Liver (tissue), 8 donors: ENCODE measurements at regions not wholly inside any gene's neighbourhood (a gene's known extent, or its start where the extent isn't known, plus 50 kb on each side); places are given as distances from the start of the nearest gene placed in this dataset.

Source experiments
- DNase-seq: peaks from one replicate; pipeline ENCODE4 v3.0.0-alpha.2; 2017; ENCODE audit warnings: low spot score
- H3K27ac ChIP-seq, 2 donors: one replicate each; pipeline ENCODE4 v1.7.0; 2013; ENCODE audit warnings: inconsistent platforms in 2 of 2, low read length in 2 of 2, control low read depth in 1 of 2, low read depth in 1 of 2, mild to moderate bottlenecking in 1 of 2
- H3K27me3 ChIP-seq, 4 donors: one replicate each; pipeline versions ENCODE4 v1.6.1 to v1.7.0; 2013; ENCODE audit warnings: low read length in 3 of 4, inconsistent platforms in 1 of 4, mild to moderate bottlenecking in 1 of 4, moderate library complexity in 1 of 4; ENCODE audit not compliant: control insufficient read depth in 4 of 4, insufficient read depth in 4 of 4
- H3K36me3 ChIP-seq, 4 donors: one replicate each; pipeline versions ENCODE4 v1.6.1 to v1.7.0; 2013; ENCODE audit warnings: low read length in 3 of 4, mild to moderate bottlenecking in 3 of 4, low read depth in 1 of 4, moderate library complexity in 1 of 4; ENCODE audit not compliant: control insufficient read depth in 4 of 4, insufficient read depth in 3 of 4
- H3K4me1 ChIP-seq, 4 donors: one replicate each; pipeline versions ENCODE4 v1.6.1 to v1.7.0; 2013; ENCODE audit warnings: low read length in 3 of 4, mild to moderate bottlenecking in 3 of 4, moderate library complexity in 1 of 4; ENCODE audit not compliant: control insufficient read depth in 4 of 4, insufficient read depth in 4 of 4
- H3K4me3 ChIP-seq, 3 donors: one replicate each; pipeline versions ENCODE4 v1.6.1 to v1.7.0; 2013; ENCODE audit warnings: low read length in 3 of 3, control low read depth in 1 of 3, low read depth in 1 of 3, mild to moderate bottlenecking in 1 of 3
- H3K9ac ChIP-seq, 2 donors: one replicate each; pipeline ENCODE4 v1.7.0; 2013; ENCODE audit warnings: low read length in 2 of 2, mild to moderate bottlenecking in 2 of 2, moderate library complexity in 2 of 2, control low read depth in 1 of 2, low read depth in 1 of 2
- H3K9me3 ChIP-seq, 4 donors: one replicate each; pipeline versions ENCODE4 v1.6.1 to v1.7.0; 2013; ENCODE audit warnings: low read length in 3 of 4; ENCODE audit not compliant: control insufficient read depth in 4 of 4
- ATF3 ChIP-seq: IDR thresholded peaks from 2 replicates; pipeline ENCODE4 v1.6.1; 2016; ENCODE audit warnings: antibody characterized with exemption
- CTCF ChIP-seq: fragments of 150-350 bp; IDR thresholded peaks from 2 replicates; pipeline ENCODE4 v1.5.1; 2017; ENCODE audit warnings: improper control_type of control experiment, low read depth, low read length; ENCODE audit not compliant: missing input control
- EGR1 ChIP-seq, 2 donors: IDR thresholded peaks; 2 replicates each; pipeline ENCODE4 v1.6.1; 2016 to 2018; ENCODE audit warnings: antibody characterized with exemption in 2 of 2, low read depth in 2 of 2
- FOXA1 ChIP-seq: IDR thresholded peaks from 2 replicates; pipeline ENCODE4 v1.6.1; 2016; ENCODE audit warnings: antibody characterized with exemption
- FOXA2 ChIP-seq: IDR thresholded peaks from 2 replicates; pipeline ENCODE4 v1.6.1; 2016; ENCODE audit warnings: antibody characterized with exemption
- GABPA ChIP-seq, 2 donors: IDR thresholded peaks in 1 of 2; conservative IDR thresholded peaks in 1 of 2; 2 replicates each; pipeline ENCODE4 v1.6.1; 2016; ENCODE audit warnings: antibody characterized with exemption in 2 of 2, mild to moderate bottlenecking in 1 of 2, moderate library complexity in 1 of 2
- HNF4A ChIP-seq, 2 donors: conservative IDR thresholded peaks; 2 replicates each; pipeline ENCODE4 v1.6.1; 2016; ENCODE audit warnings: antibody characterized with exemption in 2 of 2, mild to moderate bottlenecking in 2 of 2
- HNF4G ChIP-seq: IDR thresholded peaks from 2 replicates; pipeline ENCODE4 v1.6.1; 2016; ENCODE audit warnings: antibody characterized with exemption
- JUND ChIP-seq, 2 donors: IDR thresholded peaks; 2 replicates each; pipeline ENCODE4 v1.6.1; 2016; ENCODE audit warnings: antibody characterized with exemption in 2 of 2
- NR2F2 ChIP-seq: IDR thresholded peaks from 2 replicates; pipeline ENCODE4 v1.6.1; 2016; ENCODE audit warnings: antibody characterized with exemption
- RAD21 ChIP-seq, 2 donors: IDR thresholded peaks; 2 replicates each; pipeline ENCODE4 v1.6.1; 2016; ENCODE audit warnings: antibody characterized with exemption in 2 of 2, mild to moderate bottlenecking in 2 of 2
- RXRA ChIP-seq, 2 donors: IDR thresholded peaks; 2 replicates each; pipeline ENCODE4 v1.6.1; 2017 to 2018; ENCODE audit warnings: antibody characterized with exemption in 2 of 2, mild to moderate bottlenecking in 1 of 2
- SP1 ChIP-seq: IDR thresholded peaks from 2 replicates; pipeline ENCODE4 v1.6.1; 2018; ENCODE audit warnings: antibody characterized with exemption, mild to moderate bottlenecking
- TAF1 ChIP-seq: conservative IDR thresholded peaks from 2 replicates; pipeline ENCODE4 v1.6.1; 2016; ENCODE audit warnings: antibody characterized with exemption, mild to moderate bottlenecking
- YY1 ChIP-seq: IDR thresholded peaks from 2 replicates; pipeline ENCODE4 v1.6.1; 2016; ENCODE audit warnings: antibody characterized with exemption, mild to moderate bottlenecking
- ZBTB33 ChIP-seq: IDR thresholded peaks from 2 replicates; pipeline ENCODE4 v1.6.1; 2016; ENCODE audit warnings: antibody characterized with exemption
- whole genome bisulfite sequencing: extraction: QIAGEN DNeasy Blood & Tissue Kit; methylation state at CpG from one replicate; pipeline ENCODE4 v1.1.7; 2013; 5-methylcytosine and 5-hydroxymethylcytosine counted together
- TF ChIP-seq, protein P1 (sequence below): IDR thresholded peaks from 2 replicates; pipeline ENCODE4 v1.6.1; 2016; ENCODE audit warnings: antibody characterized with exemption
- TF ChIP-seq, protein P2 (sequence below): IDR thresholded peaks from 2 replicates; pipeline ENCODE4 v1.6.1; 2016; ENCODE audit warnings: antibody characterized with exemption, mild to moderate bottlenecking
- donor health status: healthy.
- donor health status: healthy.
- donor health status: healthy.
- donor health status: healthy.
- donor health status: healthy.

- Histone ChIP-seq H3K36me3 (no peaks in the 10 kb centered on the region), H3K4me3 (no peak overlapping the region), H3K27ac (no peak overlapping the region), H3K4me1 (no peaks in the 10 kb centered on the region), H3K9me3 (peaks cover 0 to 6% (median 2%) of the 10 kb centered on the region in 4 donors), H3K9ac (no peak overlapping the region), H3K27me3 (no peaks in the 10 kb centered on the region)
- 59% methylated on average over 5 of the region's 5 CpGs for WGBS
- DNase-seq: no peak
- TF ChIP-seq HNF4G: no peak
- TF ChIP-seq FOXA2: no peak
- no peak for TF ChIP-seq TAF1
- TF ChIP-seq JUND (IDR thresholded peaks at IDR 0.05): no peak
- no peak for TF ChIP-seq ATF3
- no peak for TF ChIP-seq GABPA (IDR thresholded peaks at IDR 0.05 in 1 of 2, conservative IDR thresholded peaks at IDR 0.05 in 1 of 2)
- TF ChIP-seq ZBTB33: no peak
- no peak for TF ChIP-seq EGR1 (IDR thresholded peaks at IDR 0.05; ENCODE audit: low read depth in 2 of 2)
These were observed 212.8 kb upstream of the KLF12 start for GRCh38 chr13:74346960-74347359.

GRCh38 chr13:74338341-74338740, 204.1 kb upstream of the KLF12 start:
- no peak for TF ChIP-seq GABPA (IDR thresholded peaks at IDR 0.05 in 1 of 2, conservative IDR thresholded peaks at IDR 0.05 in 1 of 2)
- TF ChIP-seq, protein P1, sequence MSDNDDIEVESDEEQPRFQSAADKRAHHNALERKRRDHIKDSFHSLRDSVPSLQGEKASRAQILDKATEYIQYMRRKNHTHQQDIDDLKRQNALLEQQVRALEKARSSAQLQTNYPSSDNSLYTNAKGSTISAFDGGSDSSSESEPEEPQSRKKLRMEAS: no peak
- no peak for TF ChIP-seq HNF4A (conservative IDR thresholded peaks at IDR 0.05)
- TF ChIP-seq HNF4G: no peak
- TF ChIP-seq YY1: no peak
- no peak for TF ChIP-seq JUND (IDR thresholded peaks at IDR 0.05)
- TF ChIP-seq FOXA1: no peak
- TF ChIP-seq SP1: no peak
- TF ChIP-seq RXRA (IDR thresholded peaks at IDR 0.05): no peak
- TF ChIP-seq, protein P2, sequence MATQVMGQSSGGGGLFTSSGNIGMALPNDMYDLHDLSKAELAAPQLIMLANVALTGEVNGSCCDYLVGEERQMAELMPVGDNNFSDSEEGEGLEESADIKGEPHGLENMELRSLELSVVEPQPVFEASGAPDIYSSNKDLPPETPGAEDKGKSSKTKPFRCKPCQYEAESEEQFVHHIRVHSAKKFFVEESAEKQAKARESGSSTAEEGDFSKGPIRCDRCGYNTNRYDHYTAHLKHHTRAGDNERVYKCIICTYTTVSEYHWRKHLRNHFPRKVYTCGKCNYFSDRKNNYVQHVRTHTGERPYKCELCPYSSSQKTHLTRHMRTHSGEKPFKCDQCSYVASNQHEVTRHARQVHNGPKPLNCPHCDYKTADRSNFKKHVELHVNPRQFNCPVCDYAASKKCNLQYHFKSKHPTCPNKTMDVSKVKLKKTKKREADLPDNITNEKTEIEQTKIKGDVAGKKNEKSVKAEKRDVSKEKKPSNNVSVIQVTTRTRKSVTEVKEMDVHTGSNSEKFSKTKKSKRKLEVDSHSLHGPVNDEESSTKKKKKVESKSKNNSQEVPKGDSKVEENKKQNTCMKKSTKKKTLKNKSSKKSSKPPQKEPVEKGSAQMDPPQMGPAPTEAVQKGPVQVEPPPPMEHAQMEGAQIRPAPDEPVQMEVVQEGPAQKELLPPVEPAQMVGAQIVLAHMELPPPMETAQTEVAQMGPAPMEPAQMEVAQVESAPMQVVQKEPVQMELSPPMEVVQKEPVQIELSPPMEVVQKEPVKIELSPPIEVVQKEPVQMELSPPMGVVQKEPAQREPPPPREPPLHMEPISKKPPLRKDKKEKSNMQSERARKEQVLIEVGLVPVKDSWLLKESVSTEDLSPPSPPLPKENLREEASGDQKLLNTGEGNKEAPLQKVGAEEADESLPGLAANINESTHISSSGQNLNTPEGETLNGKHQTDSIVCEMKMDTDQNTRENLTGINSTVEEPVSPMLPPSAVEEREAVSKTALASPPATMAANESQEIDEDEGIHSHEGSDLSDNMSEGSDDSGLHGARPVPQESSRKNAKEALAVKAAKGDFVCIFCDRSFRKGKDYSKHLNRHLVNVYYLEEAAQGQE: no peak
- TF ChIP-seq ATF3: no peak
- TF ChIP-seq NR2F2: no peak
- no peak for TF ChIP-seq FOXA2
- no peak for TF ChIP-seq EGR1 (IDR thresholded peaks at IDR 0.05; ENCODE audit: low read depth in 2 of 2)
- no peak for TF ChIP-seq RAD21 (IDR thresholded peaks at IDR 0.05)
- no peak for TF ChIP-seq ZBTB33
- no peak for TF ChIP-seq CTCF
- TF ChIP-seq TAF1: no peak
- H3K27me3 ChIP-seq: no peaks in the 10 kb centered on the region
- no peak overlapping the region for H3K4me3 ChIP-seq
- no peaks in the 10 kb centered on the region for H3K36me3 ChIP-seq
- H3K9me3 ChIP-seq: peaks cover 0 to 3% (median 0%) of the 10 kb centered on the region in 4 donors
- DNase-seq: no peak
- 92% methylated on average over 1 of the region's 1 CpG for WGBS
- no peaks in the 10 kb centered on the region for H3K4me1 ChIP-seq
- no peak overlapping the region for H3K27ac ChIP-seq
- no peak overlapping the region for H3K9ac ChIP-seq
